CD4-positive, alpha-beta T cell treated with Interleukin-4 for 4 hours (primary cell): ENCODE measurements at regions not wholly inside any gene's neighbourhood (a gene's known extent, or its start where the extent isn't known, plus 50 kb on each side); places are given as distances from the start of the nearest gene placed in this dataset.

ENCODE experiments used
- DNase-seq: peaks from one replicate; pipeline ENCODE4 v3.0.0-alpha.2; 2020

GRCh38 chr6:91731939-91732338 is 1145.1 kb upstream of the MAP3K7 start:
- DNase-seq = no peak

- no peak for DNase-seq
These were observed 1143.8 kb upstream of the MAP3K7 start for GRCh38 chr6:91730710-91731109.

- no peak for DNase-seq
These were observed 1133.5 kb upstream of the MAP3K7 start for GRCh38 chr6:91720324-91720723.

GRCh38 chr6:91719414-91719813 is 1132.5 kb upstream of the MAP3K7 start:
- DNase-seq = no peak

GRCh38 chr6:91718198-91718597 is 1131.3 kb upstream of the MAP3K7 start:
- DNase-seq = no peak

- DNase-seq = no peak
These were observed 1130.2 kb upstream of the MAP3K7 start for GRCh38 chr6:91717094-91717493.

- no peak for DNase-seq
These were observed 1129.5 kb upstream of the MAP3K7 start for GRCh38 chr6:91716361-91716760.

GRCh38 chr6:91715171-91715805 is 1128.4 kb upstream of the MAP3K7 start:
- no peak for DNase-seq

- DNase-seq = no peak
These were observed 1127.0 kb upstream of the MAP3K7 start for GRCh38 chr6:91713911-91714310.

GRCh38 chr6:91711518-91711917 is 1124.6 kb upstream of the MAP3K7 start:
- no peak for DNase-seq

GRCh38 chr6:91710342-91710741 is 1123.5 kb upstream of the MAP3K7 start:
- DNase-seq = no peak

- DNase-seq = no peak
These were observed 1121.7 kb upstream of the MAP3K7 start for GRCh38 chr6:91708534-91708933.

- no peak for DNase-seq
These were observed 1118.8 kb upstream of the MAP3K7 start for GRCh38 chr6:91705646-91706045.

GRCh38 chr6:91704531-91704930 is 1117.7 kb upstream of the MAP3K7 start:
- DNase-seq = no peak

GRCh38 chr6:91697010-91697695 is 1110.3 kb upstream of the MAP3K7 start:
- DNase-seq = no peak

GRCh38 chr6:91695221-91695620 is 1108.3 kb upstream of the MAP3K7 start:
- no peak for DNase-seq

- DNase-seq = no peak
These were observed 1107.3 kb upstream of the MAP3K7 start for GRCh38 chr6:91694016-91694654.

- no peak for DNase-seq
These were observed 1104.6 kb upstream of the MAP3K7 start for GRCh38 chr6:91691449-91691848.

- no peak for DNase-seq
These were observed 1096.4 kb upstream of the MAP3K7 start for GRCh38 chr6:91683240-91683639.

GRCh38 chr6:91681296-91681695 is 1094.4 kb upstream of the MAP3K7 start:
- no peak for DNase-seq

GRCh38 chr6:91678679-91679446 is 1092.0 kb upstream of the MAP3K7 start:
- DNase-seq = no peak

GRCh38 chr6:91672201-91672600 is 1085.3 kb upstream of the MAP3K7 start:
- no peak for DNase-seq

GRCh38 chr6:91669871-91670268 is 1083.0 kb upstream of the MAP3K7 start:
- DNase-seq = no peak
